Muscle of back (tissue), 3 donors: ENCODE measurements at regions not wholly inside any gene's neighbourhood (a gene's known extent, or its start where the extent isn't known, plus 50 kb on each side); places are given as distances from the start of the nearest gene placed in this dataset.
"Not testable (repeated sequence)": the region's sequence is repeated elsewhere in the genome, so short reads cannot be mapped to it uniquely, and the experiment has no call there.

Experiments
- DNase-seq, 3 donors: peaks; one replicate each; pipeline versions ENCODE4 v3.0.0 to v3.0.0-alpha.2; 2013

GRCh38 chr16:75924397-75924796 is 198.1 kb upstream of the CPHXL start:
- no peak for DNase-seq

- no peak for DNase-seq
Observed at GRCh38 chr16:75927810-75928209, 201.5 kb upstream of the CPHXL start.

GRCh38 chr16:75928295-75928694 is 202.0 kb upstream of the CPHXL start:
- DNase-seq = no peak

- no peak for DNase-seq
Observed at GRCh38 chr16:75929046-75929445, 202.8 kb upstream of the CPHXL start.

- peak in 1 of 3 donors; percentile 95 for DNase-seq
Observed at GRCh38 chr16:75931043-75931442, 204.8 kb upstream of the CPHXL start.

- DNase-seq = no peak
Observed at GRCh38 chr16:75931970-75932369, 205.7 kb upstream of the CPHXL start.

GRCh38 chr16:75938818-75939217 is 212.5 kb upstream of the CPHXL start:
- peak in 1 of 3 donors; percentile 4 for DNase-seq

- DNase-seq = no peak
Observed at GRCh38 chr16:75942351-75942750, 216.1 kb upstream of the CPHXL start.

- DNase-seq = peak; percentile 7 to 32 (median 8)
Observed at GRCh38 chr16:75942936-75943335, 216.6 kb upstream of the CPHXL start.

- no peak for DNase-seq
Observed at GRCh38 chr16:75943705-75944514, 217.6 kb upstream of the CPHXL start.

GRCh38 chr16:75945916-75946457 is 219.7 kb upstream of the CPHXL start:
- DNase-seq = no peak

GRCh38 chr16:75947626-75948239 is 221.4 kb upstream of the CPHXL start:
- DNase-seq = no peak

GRCh38 chr16:75948441-75948840 is 222.2 kb upstream of the CPHXL start:
- DNase-seq = no peak

- DNase-seq = no peak
Observed at GRCh38 chr16:75948886-75949285, 222.6 kb upstream of the CPHXL start.

- no peak for DNase-seq
Observed at GRCh38 chr16:75952124-75952523, 225.8 kb upstream of the CPHXL start.

GRCh38 chr16:75957870-75958269 is 231.6 kb upstream of the CPHXL start:
- DNase-seq = no peak

- no peak for DNase-seq
Observed at GRCh38 chr16:75965504-75966374, 239.4 kb upstream of the CPHXL start.

GRCh38 chr16:75969120-75969519 is 242.8 kb upstream of the CPHXL start:
- DNase-seq = not testable (repeated sequence)

- no peak for DNase-seq
Observed at GRCh38 chr16:75971334-75971733, 245.0 kb upstream of the CPHXL start.

- no peak for DNase-seq
Observed at GRCh38 chr16:75983296-75983695, 257.0 kb upstream of the CPHXL start.

GRCh38 chr16:75983741-75984381 is 257.6 kb upstream of the CPHXL start:
- no peak for DNase-seq

GRCh38 chr16:75987323-75987722 is 261.0 kb upstream of the CPHXL start:
- DNase-seq = no peak
